Neural cell (in vitro differentiated cells): ENCODE measurements at regions not wholly inside any gene's neighbourhood (a gene's known extent, or its start where the extent isn't known, plus 50 kb on each side); places are given as distances from the start of the nearest gene placed in this dataset.
"Not testable (repeated sequence)": the region's sequence is repeated elsewhere in the genome, so short reads cannot be mapped to it uniquely, and the experiment has no call there.

Experiments used
- H2AFZ ChIP-seq: fragments of 200-600, 300-800 bp; sonication (generic), shearing (Covaris generic); 2 replicates; pipeline ENCODE4 v1.6.0; 2014; ENCODE audit warnings: low read depth, mild to moderate bottlenecking, antibody characterized with exemption, low read length, moderate library complexity
- H3F3A ChIP-seq: fragments of 200-600 bp; shearing (Covaris generic); 2 replicates; pipeline ENCODE4 v1.6.1; 2016; ENCODE audit warnings: mild to moderate bottlenecking, moderate library complexity, mixed read lengths, antibody characterized with exemption, low read length; ENCODE audit not compliant: insufficient read depth, poor library complexity, severe bottlenecking
- H3K27ac ChIP-seq: fragments of 200-600, 300-800 bp; sonication (generic), shearing (Covaris generic); 2 replicates; pipeline ENCODE4 v1.5.1; 2014; ENCODE audit warnings: mild to moderate bottlenecking, low read length, moderate library complexity
- H3K27me3 ChIP-seq: fragments of 300-800, 200-600 bp; sonication (generic), shearing (Covaris generic); 2 replicates; pipeline ENCODE4 v1.6.0; 2014; ENCODE audit warnings: mild to moderate bottlenecking, low read depth, low read length, moderate library complexity; ENCODE audit not compliant: insufficient read depth
- H3K36me3 ChIP-seq: fragments of 300-800, 200-600 bp; sonication (generic), shearing (Covaris generic); 2 replicates; pipeline ENCODE4 v1.5.1; 2014; ENCODE audit warnings: mild to moderate bottlenecking, antibody characterized with exemption, low read length, moderate library complexity; ENCODE audit not compliant: insufficient read depth
- H3K4me2 ChIP-seq: fragments of 300-800, 200-600 bp; sonication (generic), shearing (Covaris generic); 2 replicates; pipeline ENCODE4 v1.6.0; 2014; ENCODE audit warnings: mild to moderate bottlenecking, low read length
- H3K4me3 ChIP-seq: fragments of 300-800, 200-600 bp; sonication (generic), shearing (Covaris generic); 2 replicates; pipeline ENCODE4 v1.5.1; 2014; ENCODE audit warnings: mild to moderate bottlenecking, low read length, moderate library complexity
- H3K79me2 ChIP-seq: fragments of 200-600 bp; shearing (Covaris generic); replicated peaks from 2 replicates; pipeline ENCODE4 v1.6.0; 2014; ENCODE audit warnings: mild to moderate bottlenecking, low read length, moderate library complexity; ENCODE audit not compliant: insufficient read depth
- H3K9ac ChIP-seq: fragments of 300-800, 200-600 bp; sonication (generic), shearing (Covaris generic); 2 replicates; pipeline ENCODE4 v1.6.1; 2016; ENCODE audit warnings: mild to moderate bottlenecking, low read length, mixed read lengths
- H3K9me2 ChIP-seq: fragments of 200-600 bp; shearing (Covaris generic); 2 replicates; pipeline ENCODE4 v1.6.1; 2016; ENCODE audit warnings: mild to moderate bottlenecking, low read length, mixed read lengths; ENCODE audit not compliant: insufficient read depth
- H3K9me3 ChIP-seq: fragments of 200-600, 300-800 bp; sonication (generic), shearing (Covaris generic); 2 replicates; pipeline ENCODE4 v1.6.1; 2016; ENCODE audit warnings: mild to moderate bottlenecking, mixed run types, low read length, moderate library complexity, mixed read lengths
- H4K20me1 ChIP-seq: fragments of 200-600 bp; shearing (Covaris generic); 2 replicates; pipeline ENCODE4 v1.6.1; 2016; ENCODE audit warnings: mild to moderate bottlenecking, mixed run types; ENCODE audit not compliant: insufficient read depth

DNA sequence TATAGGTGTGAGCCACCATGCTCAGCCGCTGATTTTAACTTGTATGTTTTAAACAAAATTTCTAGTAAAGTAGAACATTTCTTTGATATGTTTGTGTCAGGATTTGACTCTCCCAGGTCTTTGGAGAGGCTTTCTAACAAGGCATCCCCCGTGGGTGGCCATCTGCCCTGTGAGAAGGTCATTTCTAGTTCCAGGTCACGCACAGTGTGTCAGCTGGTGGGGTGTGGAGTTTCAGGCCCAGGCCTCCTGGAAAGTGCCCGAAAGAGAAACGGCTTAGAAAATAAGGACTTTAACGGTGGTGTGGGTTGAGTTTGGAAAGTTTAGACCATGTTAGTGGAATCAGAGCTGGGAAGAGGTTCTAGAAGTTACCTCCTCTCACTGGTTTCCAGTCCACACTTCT is 61.0 kb downstream of the SPDYE17 start:
- not testable (repeated sequence) for H4K20me1 ChIP-seq, H3K36me3 ChIP-seq, H3K79me2 ChIP-seq, H3K27ac ChIP-seq, H3F3A ChIP-seq, H2AFZ ChIP-seq, H3K9ac ChIP-seq, H3K4me2 ChIP-seq, H3K9me3 ChIP-seq, H3K9me2 ChIP-seq, H3K4me3 ChIP-seq, H3K27me3 ChIP-seq

DNA sequence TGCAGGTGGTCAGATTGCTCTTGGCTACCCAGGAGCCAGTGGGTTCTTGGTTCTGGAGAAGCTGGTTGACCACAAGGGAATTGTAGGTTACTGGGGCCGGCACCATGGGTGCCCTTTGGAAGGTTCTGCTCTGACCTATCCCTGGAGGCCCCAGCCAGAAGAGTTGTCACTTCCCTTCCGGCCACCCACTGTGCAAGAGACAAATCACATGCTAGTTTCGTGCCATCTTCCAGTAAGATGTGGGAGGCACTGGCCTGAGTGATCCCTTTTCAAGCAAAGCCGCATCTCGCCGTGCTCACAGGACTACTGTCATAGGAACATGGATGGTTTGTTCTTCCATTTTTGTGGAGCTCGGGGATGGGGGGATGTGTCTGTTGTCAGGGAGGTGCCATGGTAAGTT is 62.3 kb downstream of the SPDYE17 start:
- not testable (repeated sequence) for H3K79me2 ChIP-seq, H3K4me2 ChIP-seq, H3K9me3 ChIP-seq, H3K27ac ChIP-seq, H3K9ac ChIP-seq, H3K9me2 ChIP-seq, H2AFZ ChIP-seq, H3K36me3 ChIP-seq, H3K4me3 ChIP-seq, H4K20me1 ChIP-seq, H3F3A ChIP-seq, H3K27me3 ChIP-seq

DNA sequence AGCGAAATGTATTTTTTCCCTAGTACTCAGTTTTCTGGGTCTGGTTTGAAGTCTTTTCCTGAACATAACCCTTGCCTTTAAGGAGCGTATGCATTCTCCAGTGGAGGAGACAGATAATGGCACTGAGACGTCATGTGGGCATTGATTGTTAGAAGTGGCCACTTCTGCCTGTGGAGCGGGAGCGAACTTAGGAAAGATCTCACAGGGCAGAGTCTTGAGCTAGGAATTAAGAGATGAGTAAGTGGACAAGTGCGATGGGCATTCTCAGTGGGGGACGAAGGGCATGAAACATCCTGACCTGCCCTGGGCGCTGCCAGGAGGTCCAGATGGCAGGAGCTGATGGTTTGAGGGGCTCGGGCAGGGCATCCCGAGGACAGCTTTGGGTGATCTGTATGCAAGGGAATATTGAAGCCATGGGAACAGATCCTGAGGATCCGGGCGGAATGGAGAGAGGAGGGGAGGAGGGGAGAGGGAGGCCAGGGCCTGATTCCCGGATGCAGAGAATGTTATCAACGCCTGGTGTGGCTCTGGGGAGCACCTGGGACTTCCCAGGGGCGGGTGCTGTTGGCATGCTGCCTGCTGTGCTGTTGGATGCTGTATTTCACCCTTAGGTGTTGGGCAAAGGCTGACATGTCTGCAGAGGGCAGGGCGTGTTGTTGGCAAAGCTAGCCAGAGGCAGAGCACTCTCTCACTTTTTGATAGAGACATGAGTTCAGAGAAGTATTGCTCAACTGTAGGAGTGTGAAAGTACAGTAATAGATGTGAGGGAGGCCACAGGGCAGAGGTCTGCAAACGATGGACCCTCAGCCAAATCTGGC is 66.2 kb downstream of the SPDYE17 start:
- not testable (repeated sequence) for H3K27ac ChIP-seq, H3K4me3 ChIP-seq, H3K9me2 ChIP-seq, H3K4me2 ChIP-seq, H3K9me3 ChIP-seq, H2AFZ ChIP-seq, H3K36me3 ChIP-seq, H3K27me3 ChIP-seq, H3F3A ChIP-seq, H3K79me2 ChIP-seq, H3K9ac ChIP-seq, H4K20me1 ChIP-seq

DNA sequence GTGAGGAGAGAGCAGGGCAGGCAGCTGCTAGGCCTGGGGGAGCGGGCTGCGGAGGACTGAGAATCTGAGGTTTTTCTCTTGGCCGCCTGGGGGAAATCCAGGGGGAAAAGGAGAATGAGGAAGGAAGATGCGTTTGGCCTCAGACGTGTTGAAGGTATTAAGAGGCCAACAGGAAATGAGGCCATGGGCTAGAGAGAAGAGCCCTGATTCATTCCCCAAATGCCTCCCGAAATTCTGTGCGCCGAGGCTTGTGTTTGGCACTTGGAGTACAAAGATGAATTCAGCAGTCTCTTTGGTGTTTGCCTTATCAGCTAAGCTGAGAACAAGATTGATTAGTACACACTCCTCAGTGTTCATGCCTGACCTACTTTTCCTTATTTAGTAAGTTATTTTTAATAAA is 68.1 kb downstream of the SPDYE17 start:
- H3F3A ChIP-seq, H3K36me3 ChIP-seq, H3K9me3 ChIP-seq, H3K4me2 ChIP-seq, H3K4me3 ChIP-seq, H2AFZ ChIP-seq, H3K27me3 ChIP-seq, H3K9ac ChIP-seq, H3K27ac ChIP-seq, H3K9me2 ChIP-seq, H4K20me1 ChIP-seq, H3K79me2 ChIP-seq: not testable (repeated sequence)

DNA sequence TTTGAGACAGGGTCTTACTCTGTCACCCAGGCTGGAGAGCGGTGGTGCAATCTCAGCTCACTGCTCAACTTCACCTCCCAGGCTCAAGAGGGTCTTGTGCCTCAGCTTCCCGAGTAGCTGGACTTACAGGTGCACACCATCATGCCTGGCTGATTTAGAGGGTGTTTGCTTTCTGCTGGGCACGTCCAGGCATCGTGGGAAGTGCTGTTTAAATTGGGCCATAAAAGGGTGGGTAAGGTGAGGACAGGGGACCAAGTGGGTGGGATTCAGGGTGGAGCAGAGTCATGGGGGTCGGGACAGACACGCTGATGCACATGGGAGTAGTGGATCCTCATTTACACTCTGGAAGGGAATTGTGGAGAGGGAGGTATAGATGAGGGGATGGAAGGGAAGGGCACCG is 69.1 kb downstream of the SPDYE17 start:
- not testable (repeated sequence) for H3K4me3 ChIP-seq, H3F3A ChIP-seq, H4K20me1 ChIP-seq, H3K9me3 ChIP-seq, H3K9me2 ChIP-seq, H3K27me3 ChIP-seq, H3K36me3 ChIP-seq, H3K4me2 ChIP-seq, H3K79me2 ChIP-seq, H3K27ac ChIP-seq, H3K9ac ChIP-seq, H2AFZ ChIP-seq

DNA sequence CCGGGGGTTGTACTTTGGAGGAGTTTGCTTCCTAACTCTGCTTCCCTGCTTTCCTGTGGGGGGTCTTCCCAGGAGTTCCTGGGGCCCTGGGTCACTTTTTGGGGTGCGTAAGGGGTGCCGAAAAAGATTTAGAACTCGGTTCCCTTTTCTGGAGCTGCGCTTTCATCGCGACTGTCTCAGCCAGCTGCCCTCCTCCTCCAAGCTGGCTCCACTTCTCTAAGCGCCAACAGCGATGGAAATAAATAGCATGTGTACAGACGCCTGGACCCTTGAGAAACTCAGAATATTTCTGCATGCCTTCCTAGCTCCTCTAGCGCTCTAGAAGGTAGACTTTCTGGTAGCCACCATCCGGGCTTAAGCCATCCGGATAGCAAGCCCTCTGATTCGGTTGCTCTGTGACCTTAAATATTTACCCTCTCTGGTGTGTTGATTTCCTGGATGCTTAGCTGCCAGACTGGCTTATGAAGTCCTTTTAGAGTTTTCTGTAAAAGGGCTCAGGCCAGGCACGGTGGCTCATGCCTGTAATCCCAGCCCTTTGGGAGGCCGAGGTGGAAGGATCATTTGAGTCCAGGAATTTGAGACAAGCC is 71.7 kb downstream of the SPDYE17 start:
- not testable (repeated sequence) for H3K9me2 ChIP-seq, H3K9ac ChIP-seq, H3K4me3 ChIP-seq, H3F3A ChIP-seq, H3K4me2 ChIP-seq, H3K27ac ChIP-seq, H3K36me3 ChIP-seq, H3K79me2 ChIP-seq, H3K9me3 ChIP-seq, H4K20me1 ChIP-seq, H3K27me3 ChIP-seq, H2AFZ ChIP-seq

DNA sequence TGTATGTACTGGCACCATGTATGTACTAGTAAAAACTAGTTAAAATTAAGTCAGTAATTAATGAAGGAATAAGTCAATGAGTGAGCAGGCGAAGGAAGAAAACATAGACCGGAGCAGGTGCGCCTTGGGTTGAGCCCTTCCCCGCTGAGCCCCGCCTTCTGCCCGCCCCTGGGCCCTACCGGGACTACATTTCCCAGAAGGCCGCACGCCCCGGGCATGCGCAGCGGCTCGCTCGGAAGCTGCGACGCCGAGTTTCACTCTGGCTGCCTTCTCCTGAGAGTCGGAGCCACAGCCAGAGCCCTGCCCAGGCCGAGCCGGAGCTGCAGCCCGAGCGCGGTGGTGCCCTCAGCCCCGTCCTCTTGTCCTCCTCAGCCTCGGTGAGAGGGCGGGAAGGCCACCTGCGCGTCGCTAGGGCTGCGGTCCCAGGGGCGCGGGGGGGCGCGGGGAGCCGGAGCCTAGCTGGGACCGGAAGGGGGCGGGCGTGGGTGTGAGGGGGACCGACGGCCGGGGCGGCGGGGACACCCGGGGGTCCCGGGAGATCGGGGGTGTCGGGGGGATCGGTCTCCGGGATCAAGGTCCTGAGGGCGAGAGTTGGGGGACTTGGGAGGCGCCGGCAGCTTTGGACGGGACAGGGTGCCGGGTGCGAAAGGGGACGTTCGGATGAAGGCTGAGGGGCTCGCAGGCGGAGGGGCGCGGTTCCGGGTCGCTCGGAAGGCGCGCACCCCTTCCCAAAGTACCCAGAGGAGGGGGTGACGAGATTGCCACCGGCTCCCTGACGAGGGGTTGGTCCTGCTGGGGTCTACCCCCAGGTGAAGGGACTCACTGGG is 72.4 kb downstream of the SPDYE17 start:
- not testable (repeated sequence) for H3K27me3 ChIP-seq, H3K79me2 ChIP-seq, H3K9me2 ChIP-seq, H3F3A ChIP-seq, H3K36me3 ChIP-seq, H4K20me1 ChIP-seq, H3K27ac ChIP-seq, H3K9ac ChIP-seq, H2AFZ ChIP-seq, H3K4me2 ChIP-seq, H3K9me3 ChIP-seq
- H3K4me3 ChIP-seq, result peak overlapping the region; percentile 42

DNA sequence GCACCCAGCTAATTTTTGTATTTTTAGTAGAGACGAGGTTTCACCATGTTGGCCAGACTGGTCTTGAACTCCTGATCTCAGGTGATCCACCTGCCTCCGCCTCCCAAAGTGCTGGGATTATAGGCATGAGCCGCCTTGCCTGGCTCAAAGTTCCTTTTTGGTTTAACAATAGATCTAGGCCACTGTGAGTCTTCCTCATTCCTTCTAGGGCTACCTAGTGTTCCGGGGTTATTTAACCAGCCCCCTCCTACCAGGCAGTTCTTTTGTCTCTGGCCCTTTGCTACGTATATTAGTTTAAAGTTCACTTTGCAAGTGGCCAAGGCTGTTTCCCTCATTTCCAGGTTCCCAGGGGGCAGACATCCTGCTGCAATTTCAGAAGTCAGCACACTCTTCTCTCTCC is 75.6 kb downstream of the SPDYE17 start:
- not testable (repeated sequence) for H3K9me3 ChIP-seq, H3K9me2 ChIP-seq, H3K79me2 ChIP-seq, H3K27me3 ChIP-seq, H3K27ac ChIP-seq, H4K20me1 ChIP-seq, H3K4me2 ChIP-seq, H3K4me3 ChIP-seq, H3K9ac ChIP-seq, H2AFZ ChIP-seq, H3F3A ChIP-seq, H3K36me3 ChIP-seq
